Glutamatergic neuron (in vitro differentiated cells): ENCODE measurements at regions not wholly inside any gene's neighbourhood (a gene's known extent, or its start where the extent isn't known, plus 50 kb on each side); places are given as distances from the start of the nearest gene placed in this dataset.

ENCODE experiments used
- DNase-seq: peaks from one replicate; pipeline ENCODE4 v3.0.0; 2022
- H3K27ac Mint-ChIP-seq: one replicate; pipeline ENCODE4 v1.8.0; 2020; ENCODE audit warnings: mild to moderate bottlenecking, mixed read lengths, inconsistent platforms; ENCODE audit not compliant: unreplicated experiment
- H3K27me3 Mint-ChIP-seq: one replicate; pipeline ENCODE4 v1.8.0; 2020; ENCODE audit warnings: mild to moderate bottlenecking, moderate library complexity, mixed read lengths, inconsistent platforms; ENCODE audit not compliant: unreplicated experiment
- H3K36me3 Mint-ChIP-seq: one replicate; pipeline ENCODE4 v1.8.0; 2020; ENCODE audit warnings: mild to moderate bottlenecking, mixed read lengths, inconsistent platforms; ENCODE audit not compliant: unreplicated experiment
- H3K4me1 Mint-ChIP-seq: one replicate; pipeline ENCODE4 v1.8.0; 2020; ENCODE audit warnings: mild to moderate bottlenecking, low read depth, mixed read lengths, inconsistent platforms; ENCODE audit not compliant: unreplicated experiment
- H3K4me3 Mint-ChIP-seq: one replicate; pipeline ENCODE4 v1.8.0; 2020; ENCODE audit warnings: mild to moderate bottlenecking, mixed read lengths, inconsistent platforms; ENCODE audit not compliant: unreplicated experiment
- H3K9me3 Mint-ChIP-seq: one replicate; pipeline ENCODE4 v1.8.0; 2020; ENCODE audit warnings: mild to moderate bottlenecking, moderate library complexity, mixed read lengths, inconsistent platforms; ENCODE audit not compliant: unreplicated experiment
- TF ChIP-seq, protein P1 (sequence below): fragments of 200-600 bp; sonication (generic); IDR thresholded peaks from one replicate; pipeline ENCODE4 v1.5.0; 2021; ENCODE audit not compliant: partially characterized antibody, unreplicated experiment

DNA sequence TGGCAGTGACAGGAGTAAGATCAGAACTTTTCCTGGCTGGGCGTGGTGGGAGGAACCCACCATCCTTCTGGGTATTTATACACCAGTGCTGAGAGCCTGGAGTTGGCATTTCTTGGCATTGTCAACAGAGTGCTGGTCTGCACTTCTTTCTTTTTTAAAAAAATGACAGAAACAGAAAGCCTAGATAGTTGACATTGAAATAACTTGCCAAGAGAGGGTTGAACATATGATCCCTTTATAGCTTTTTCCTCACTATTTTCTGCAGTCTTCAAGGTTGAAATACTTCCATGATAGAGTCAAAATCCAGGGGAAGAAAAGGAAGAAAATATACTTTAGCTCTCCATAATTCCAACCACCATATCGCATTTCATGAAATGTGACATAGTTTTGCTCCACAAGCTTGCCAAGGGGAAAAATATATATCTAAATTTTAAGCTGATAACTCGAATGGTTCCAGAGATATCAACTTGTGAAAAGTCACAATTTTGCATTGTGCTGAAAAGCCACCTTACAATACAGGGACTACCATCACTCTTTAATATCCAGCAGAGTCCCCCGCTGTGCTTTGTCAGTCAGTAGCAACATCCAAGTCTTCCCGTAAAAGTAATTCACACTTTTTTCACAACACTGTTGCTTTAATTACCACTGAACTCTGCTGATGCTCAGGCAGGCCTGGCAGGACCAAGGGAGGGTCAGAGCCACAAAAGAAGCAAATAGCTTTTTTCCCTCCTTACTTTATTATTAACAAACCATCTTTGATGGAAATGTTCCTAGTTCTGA lies 764.9 kb upstream of the FANCL start:
- Mint-ChIP-seq H3K36me3 (no peaks in the 10 kb centered on the region), H3K27ac (no peak overlapping the region), H3K4me3 (no peak overlapping the region), H3K27me3 (peaks cover 1% of the 10 kb centered on the region), H3K9me3 (no peaks in the 10 kb centered on the region), H3K4me1 (no peaks in the 10 kb centered on the region)
- DNase-seq, result no peak
- TF ChIP-seq, protein P1, sequence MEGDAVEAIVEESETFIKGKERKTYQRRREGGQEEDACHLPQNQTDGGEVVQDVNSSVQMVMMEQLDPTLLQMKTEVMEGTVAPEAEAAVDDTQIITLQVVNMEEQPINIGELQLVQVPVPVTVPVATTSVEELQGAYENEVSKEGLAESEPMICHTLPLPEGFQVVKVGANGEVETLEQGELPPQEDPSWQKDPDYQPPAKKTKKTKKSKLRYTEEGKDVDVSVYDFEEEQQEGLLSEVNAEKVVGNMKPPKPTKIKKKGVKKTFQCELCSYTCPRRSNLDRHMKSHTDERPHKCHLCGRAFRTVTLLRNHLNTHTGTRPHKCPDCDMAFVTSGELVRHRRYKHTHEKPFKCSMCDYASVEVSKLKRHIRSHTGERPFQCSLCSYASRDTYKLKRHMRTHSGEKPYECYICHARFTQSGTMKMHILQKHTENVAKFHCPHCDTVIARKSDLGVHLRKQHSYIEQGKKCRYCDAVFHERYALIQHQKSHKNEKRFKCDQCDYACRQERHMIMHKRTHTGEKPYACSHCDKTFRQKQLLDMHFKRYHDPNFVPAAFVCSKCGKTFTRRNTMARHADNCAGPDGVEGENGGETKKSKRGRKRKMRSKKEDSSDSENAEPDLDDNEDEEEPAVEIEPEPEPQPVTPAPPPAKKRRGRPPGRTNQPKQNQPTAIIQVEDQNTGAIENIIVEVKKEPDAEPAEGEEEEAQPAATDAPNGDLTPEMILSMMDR, result no peak

DNA sequence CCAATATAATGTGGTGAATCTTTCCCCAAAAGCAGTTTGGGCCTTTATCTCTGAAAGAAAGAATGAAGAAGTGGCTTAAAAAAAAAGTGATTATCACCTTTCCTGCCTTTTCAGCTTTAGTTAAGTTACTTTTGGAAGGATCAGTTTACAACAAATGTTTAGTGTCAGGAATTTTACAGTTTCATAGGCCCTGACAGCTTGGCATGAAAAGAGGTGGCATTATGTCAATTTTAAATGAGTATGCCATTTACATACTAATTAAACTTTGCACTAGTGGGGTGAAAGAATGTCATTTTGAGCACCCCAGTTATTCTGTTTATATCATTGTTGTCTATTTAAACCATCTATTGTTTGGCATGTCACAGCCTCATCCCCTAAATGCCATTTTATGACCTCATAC lies 763.5 kb upstream of the FANCL start:
- H3K9me3 Mint-ChIP-seq, result no peaks in the 10 kb centered on the region
- TF ChIP-seq, protein P1, result no peak
- H3K36me3 Mint-ChIP-seq, result no peaks in the 10 kb centered on the region
- H3K27me3 Mint-ChIP-seq, result no peaks in the 10 kb centered on the region
- no peak overlapping the region for H3K4me3 Mint-ChIP-seq
- no peak overlapping the region for H3K27ac Mint-ChIP-seq
- DNase-seq, result no peak
- H3K4me1 Mint-ChIP-seq, result no peaks in the 10 kb centered on the region

DNA sequence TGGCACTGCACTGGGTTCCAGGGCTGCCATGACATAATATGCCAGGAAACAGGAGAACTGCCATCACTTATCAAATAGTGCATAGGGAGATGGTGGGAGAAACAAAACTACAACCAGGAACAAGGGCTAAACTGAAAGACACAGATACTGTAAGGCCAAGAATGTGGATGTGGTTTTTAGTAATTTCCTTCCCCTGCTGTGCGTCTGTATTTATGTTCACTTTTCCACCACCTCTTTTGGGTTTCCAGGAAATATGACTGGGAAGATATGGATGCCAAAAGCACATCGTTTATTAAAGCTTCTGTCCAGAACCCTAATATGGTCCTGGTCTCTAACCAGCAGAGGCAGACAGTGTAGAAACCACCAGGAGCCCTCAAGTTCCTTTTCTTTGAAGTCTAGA lies 759.7 kb upstream of the FANCL start:
- no peaks in the 10 kb centered on the region for H3K9me3 Mint-ChIP-seq
- no peak overlapping the region for H3K27ac Mint-ChIP-seq
- H3K27me3 Mint-ChIP-seq, result no peaks in the 10 kb centered on the region
- H3K36me3 Mint-ChIP-seq, result no peaks in the 10 kb centered on the region
- TF ChIP-seq, protein P1, result no peak
- no peak for DNase-seq
- H3K4me3 Mint-ChIP-seq, result no peak overlapping the region
- H3K4me1 Mint-ChIP-seq, result no peaks in the 10 kb centered on the region

DNA sequence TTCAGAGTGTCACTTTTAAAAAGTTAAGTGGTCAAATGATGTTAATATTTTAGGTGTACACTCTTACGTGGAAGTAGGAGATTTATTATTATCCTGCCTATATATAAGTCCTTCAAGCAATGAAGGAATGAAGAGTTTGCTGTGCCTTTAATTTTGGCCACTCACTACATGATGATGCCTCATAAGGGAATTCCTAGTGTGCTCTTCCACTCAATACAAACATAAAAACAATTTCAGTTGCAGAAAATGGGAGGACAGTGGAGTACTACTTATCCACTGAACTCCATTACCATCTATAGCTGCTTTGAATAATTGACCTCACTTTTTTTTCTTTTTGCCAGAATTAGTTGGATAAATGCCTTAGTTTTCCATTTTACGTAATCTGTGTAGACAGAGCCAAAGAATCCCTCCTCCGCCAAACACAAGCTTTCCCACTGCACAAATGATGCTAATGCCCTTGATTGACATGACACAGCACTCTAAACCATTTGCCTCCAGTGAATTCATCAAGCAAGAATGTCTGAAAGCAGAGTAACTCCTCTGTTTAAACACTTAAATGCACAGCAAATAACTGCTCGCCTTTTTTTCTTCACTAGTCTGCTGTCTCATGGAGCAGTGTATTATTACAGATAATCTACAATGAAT lies 751.1 kb upstream of the FANCL start:
- Mint-ChIP-seq H3K4me1 (no peaks in the 10 kb centered on the region), H3K9me3 (no peaks in the 10 kb centered on the region), H3K27ac (no peak overlapping the region), H3K4me3 (no peak overlapping the region), H3K27me3 (no peaks in the 10 kb centered on the region), H3K36me3 (no peaks in the 10 kb centered on the region)
- DNase-seq, result no peak
- TF ChIP-seq, protein P1, result no peak

DNA sequence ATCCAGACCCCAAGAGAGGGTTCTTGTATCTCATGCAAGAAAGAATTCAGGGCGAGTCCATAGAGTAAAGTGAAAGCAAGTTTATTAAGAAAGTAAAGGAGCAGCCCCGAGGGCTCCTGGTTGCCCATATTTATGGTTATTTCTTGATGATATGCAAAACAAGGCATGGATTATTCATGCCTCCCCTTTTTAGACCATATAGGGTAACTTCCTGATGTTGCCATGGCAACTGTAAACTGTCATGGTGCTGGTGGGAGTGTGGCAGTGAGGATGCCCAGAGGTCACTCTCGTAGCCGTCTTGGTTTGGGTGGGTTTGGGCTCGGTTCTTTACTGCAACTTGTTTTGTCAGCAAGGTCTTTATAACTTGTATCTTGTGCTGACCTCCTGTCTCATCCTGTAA lies 750.2 kb upstream of the FANCL start:
- H3K27me3 Mint-ChIP-seq, result no peaks in the 10 kb centered on the region
- no peak overlapping the region for H3K27ac Mint-ChIP-seq
- H3K9me3 Mint-ChIP-seq, result no peaks in the 10 kb centered on the region
- no peaks in the 10 kb centered on the region for H3K4me1 Mint-ChIP-seq
- no peaks in the 10 kb centered on the region for H3K36me3 Mint-ChIP-seq
- TF ChIP-seq, protein P1, result no peak
- H3K4me3 Mint-ChIP-seq, result no peak overlapping the region
- no peak for DNase-seq
